ENCODE measurements at regions not wholly inside any gene's neighbourhood (a gene's known extent, or its start where the extent isn't known, plus 50 kb on each side); places are given as distances from the start of the nearest gene placed in this dataset.

DNA sequence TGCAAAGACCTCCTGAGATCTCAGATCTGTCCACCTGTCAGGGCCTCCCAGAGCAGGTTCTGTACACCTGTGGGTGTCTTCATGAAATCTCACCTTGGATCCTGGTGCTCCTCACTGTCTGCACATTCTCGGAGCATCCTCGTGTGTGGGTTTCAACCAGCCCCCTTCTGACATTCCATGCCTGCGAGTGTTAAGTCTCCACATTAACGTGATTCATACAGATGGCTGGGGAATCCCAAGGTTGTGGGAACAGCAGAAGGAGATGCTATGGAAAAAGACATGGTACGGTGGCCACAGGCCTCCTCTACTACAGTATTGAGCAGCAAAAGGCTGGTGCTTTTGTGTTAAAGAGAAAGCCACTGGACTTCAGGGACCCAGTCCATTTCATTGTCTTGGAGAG is 556.5 kb downstream of the DHX35 start:
- intact Hi-C loops (cut with DNase I): no loop called here
- no peak for DNase-seq (ENCODE audit: low spot score)

- intact Hi-C loops (cut with DNase I): no loop called here
- DNase-seq (ENCODE audit: low spot score): no peak
These were observed 554.8 kb downstream of the DHX35 start for GRCh38 chr20:39516964-39517363.

- no peak for DNase-seq (ENCODE audit: low spot score)
These were observed 542.6 kb downstream of the DHX35 start for GRCh38 chr20:39504710-39505094.

GRCh38 chr20:39503902-39504709 is 542.0 kb downstream of the DHX35 start:
- intact Hi-C loops (cut with DNase I): no loop called here
- DNase-seq (ENCODE audit: low spot score): no peak

More at GRCh38 chr20:39504710-39505094, 542.6 kb downstream of the DHX35 start:
- intact Hi-C loops (cut with DNase I): no loop called here

DNA sequence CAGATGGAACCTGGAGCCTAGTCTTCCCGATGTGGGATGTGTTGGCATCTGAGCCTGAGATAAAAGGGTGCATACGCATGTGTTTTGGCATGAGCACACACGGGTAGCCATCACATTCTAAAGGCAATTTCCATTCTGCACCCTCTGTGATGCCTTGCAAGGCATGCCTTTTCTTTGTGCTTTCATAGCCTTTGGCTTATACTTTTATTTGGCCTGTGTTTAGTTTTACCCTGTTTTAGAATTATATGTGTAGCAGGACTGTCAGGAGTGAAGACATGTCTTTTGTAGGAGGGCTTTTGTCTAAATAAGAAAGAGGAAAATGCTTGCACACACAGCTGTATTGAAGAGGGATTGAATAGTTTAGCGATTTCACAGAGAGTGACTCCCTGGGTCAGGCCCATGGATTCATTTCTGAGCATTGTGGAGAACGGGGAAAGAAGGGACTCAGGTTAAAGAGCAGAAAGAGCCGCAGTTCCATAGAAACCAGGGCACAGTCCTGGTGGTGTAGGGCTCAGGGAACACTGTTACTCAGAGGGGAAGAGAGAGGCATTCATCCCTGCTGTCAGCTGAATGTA is 530.2 kb downstream of the DHX35 start:
- no peak for DNase-seq (ENCODE audit: low spot score)
- intact Hi-C loops (cut with DNase I): no loop called here

DNA sequence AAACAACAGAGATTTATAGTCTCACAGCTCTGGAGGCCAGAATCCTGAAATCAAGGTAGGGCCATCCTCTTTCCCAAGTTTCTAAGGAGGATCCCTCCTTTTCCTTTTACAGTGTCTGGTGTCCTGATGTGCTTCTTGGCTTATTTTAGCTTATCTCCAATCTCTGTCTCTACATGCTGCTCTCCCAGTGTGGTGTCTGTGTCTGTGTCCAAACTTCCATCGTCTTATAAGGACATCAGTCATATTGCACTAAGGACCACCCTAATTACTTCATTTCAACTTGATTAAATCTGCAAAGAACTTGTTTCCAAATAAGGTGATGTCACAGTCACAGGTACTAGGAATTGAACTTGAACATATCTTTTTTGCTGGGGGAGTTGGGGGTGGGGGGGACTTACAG is 529.6 kb downstream of the DHX35 start:
- DNase-seq (ENCODE audit: low spot score): no peak
- intact Hi-C loops (cut with DNase I): no loop called here

GRCh38 chr20:39489986-39490560 is 527.9 kb downstream of the DHX35 start:
- no peak for DNase-seq (ENCODE audit: low spot score)

DNA sequence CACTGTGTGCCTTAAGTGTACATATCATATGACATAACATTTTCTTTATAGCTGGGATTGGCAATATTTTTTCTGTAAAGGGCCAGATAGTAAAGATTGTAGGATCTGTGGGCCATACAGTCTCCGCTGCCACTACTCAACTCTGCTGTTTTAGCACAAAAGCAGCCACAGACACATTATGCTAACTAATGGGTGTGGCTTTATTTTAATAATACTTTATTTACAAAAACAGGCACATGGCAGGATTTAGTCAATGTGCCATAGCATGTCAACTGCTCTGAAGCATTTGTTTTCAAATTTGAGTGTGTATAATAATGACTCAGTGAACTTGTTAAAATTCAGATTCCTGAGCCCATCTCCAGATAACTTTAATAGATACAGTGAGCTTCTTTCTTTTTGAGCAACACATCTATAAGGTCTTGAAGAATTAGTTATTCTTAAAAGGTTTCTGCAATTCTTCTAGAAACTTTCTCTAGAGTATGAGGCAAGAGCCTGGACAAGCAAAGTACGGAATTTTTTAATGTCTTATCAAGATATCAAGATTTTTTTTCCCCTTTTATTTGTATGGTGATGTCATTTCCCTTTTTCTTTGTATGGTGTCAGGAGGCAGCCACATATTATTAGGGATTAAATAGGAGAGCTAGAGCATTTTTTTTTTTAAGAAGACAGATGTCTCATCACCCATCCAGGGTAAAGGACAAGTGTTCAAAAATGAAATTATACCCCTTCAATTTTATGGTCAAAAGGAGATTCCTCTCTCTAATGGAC is 518.3 kb downstream of the DHX35 start:
- intact Hi-C loops (cut with DNase I): no loop called here
- DNase-seq (ENCODE audit: low spot score): no peak

More at GRCh38 chr20:39489986-39490560, 527.9 kb downstream of the DHX35 start:
- intact Hi-C loops (cut with DNase I): no loop called here

DNA sequence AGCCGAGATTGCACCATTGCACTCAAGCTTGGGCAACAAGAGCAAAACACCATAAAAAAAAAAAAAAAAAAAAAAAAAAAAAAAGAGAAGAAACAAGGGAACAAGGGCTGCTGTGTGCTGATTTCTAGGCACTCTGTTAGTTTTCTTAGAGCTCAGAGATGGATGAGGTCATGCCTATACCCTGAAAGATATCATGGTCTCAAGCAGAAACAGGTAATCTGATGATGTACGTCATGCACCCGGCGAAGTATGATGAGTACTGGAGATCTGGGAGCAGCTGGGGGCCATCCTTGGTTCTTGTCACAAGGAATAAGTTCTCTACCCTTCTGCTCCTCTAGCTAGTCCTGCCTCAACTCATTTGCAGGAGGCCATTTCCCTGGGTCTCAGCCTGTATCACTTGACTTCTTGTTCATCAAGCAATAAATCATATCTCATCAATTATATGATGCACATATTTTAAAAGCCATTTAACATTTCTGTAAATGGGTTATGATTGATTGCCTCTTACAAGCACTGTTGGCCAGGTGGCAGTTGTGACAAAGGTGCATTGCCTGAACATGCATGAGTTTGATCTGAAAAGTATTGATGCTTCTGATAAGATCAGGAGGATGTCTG is 517.2 kb downstream of the DHX35 start:
- intact Hi-C loops (cut with DNase I): no loop called here
- no peak for DNase-seq (ENCODE audit: low spot score)

- no peak for DNase-seq (ENCODE audit: low spot score)
- intact Hi-C loops (cut with DNase I): no loop called here
These were observed 512.7 kb downstream of the DHX35 start for GRCh38 chr20:39474879-39475278.

- DNase-seq (ENCODE audit: low spot score): no peak
- intact Hi-C loops (cut with DNase I): no loop called here
These were observed 511.4 kb downstream of the DHX35 start for GRCh38 chr20:39473536-39473935.

GRCh38 chr20:39468703-39469102 is 506.6 kb downstream of the DHX35 start:
- no peak for DNase-seq (ENCODE audit: low spot score)
- intact Hi-C loops (cut with DNase I): no loop called here

- DNase-seq (ENCODE audit: low spot score): no peak
- intact Hi-C loops (cut with DNase I): no loop called here
These were observed 502.1 kb downstream of the DHX35 start for GRCh38 chr20:39464238-39464637.

DNA sequence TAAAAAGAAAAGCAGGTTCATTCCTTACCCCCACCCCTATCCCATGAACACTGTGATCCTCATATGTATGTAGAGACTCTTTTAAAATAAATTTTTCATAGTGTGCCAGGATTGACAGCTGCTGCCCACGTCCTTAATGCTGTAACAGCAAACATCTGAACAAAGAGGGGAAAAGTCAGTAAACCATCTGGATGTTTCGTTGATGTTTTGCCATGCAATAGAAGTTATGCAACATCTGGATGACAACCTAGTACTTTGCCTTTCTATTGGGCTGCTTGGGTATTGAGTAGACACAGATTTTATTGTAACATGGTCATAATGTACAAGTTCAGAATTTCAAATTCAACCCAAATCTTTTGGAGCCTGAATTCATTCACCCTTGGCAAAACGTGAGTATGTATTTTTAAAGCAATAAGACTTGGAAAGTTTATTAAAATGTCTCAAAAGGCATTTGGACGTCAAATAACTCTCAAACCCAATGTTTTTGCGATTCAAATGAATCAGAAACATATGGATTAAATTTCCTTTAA is 500.3 kb downstream of the DHX35 start:
- intact Hi-C loops (cut with DNase I): no loop called here
- DNase-seq (ENCODE audit: low spot score): no peak

- DNase-seq (ENCODE audit: low spot score): no peak
- intact Hi-C loops (cut with DNase I): no loop called here
These were observed 496.3 kb downstream of the DHX35 start for GRCh38 chr20:39458452-39458851.

DNA sequence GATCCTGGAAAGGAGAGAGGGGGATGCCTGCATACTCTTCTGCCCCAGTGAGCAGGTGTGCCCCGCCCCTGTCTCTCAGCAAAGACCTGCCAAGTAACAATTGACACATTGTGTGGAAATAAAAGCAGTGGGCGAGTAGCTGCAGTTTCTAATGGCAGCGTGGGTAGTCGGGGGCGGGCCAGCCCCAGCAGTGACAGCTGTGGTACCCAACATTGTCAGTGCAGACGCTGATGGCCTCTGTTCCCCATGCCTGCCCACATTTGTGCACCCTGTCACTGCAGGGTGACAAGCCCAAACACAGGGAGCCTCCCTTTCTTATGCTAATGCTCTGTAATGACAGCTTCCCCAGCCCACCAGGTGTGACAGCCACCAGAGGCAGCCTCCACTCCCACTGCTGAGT is 491.7 kb downstream of the DHX35 start:
- DNase-seq (ENCODE audit: low spot score): no peak
- intact Hi-C loops (cut with DNase I): no loop called here

DNA sequence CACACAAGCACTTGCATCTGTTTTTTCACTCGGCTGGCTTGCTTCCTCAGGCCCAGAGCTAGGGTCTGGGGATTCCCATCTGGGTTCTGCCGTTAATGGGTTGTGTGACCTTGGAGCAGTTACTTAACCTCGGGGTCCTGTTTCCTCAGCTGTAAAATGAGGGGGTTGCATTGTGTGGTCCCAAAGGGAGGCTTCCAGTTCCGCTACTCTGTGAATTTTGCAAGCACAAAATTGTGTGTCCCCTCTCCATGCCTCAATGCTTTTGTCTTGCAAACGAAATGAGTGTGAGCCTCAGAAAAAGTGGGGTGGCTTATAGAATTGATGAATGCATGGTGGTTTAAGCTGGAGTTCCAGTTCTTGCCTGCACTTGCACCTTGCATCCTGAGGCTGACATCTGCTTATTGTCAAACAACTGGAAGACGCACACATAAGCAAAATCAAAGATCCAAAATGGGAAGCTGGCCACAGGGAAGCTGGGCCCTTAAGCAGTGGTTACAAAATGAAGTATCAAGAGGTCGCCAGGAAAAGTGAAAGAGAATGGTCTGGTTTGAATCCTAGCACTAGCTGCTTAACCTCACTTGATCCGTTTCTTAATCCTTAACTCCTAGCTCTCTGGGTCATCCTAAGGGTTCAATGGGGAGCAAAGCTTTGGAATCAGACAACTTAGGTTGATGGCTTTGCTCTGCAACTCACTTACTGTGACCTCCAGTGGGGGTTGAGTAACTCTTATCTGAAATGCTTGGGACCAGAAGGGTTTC is 490.6 kb downstream of the DHX35 start:
- intact Hi-C loops (cut with DNase I): no loop called here
- DNase-seq (ENCODE audit: low spot score): no peak

DNA sequence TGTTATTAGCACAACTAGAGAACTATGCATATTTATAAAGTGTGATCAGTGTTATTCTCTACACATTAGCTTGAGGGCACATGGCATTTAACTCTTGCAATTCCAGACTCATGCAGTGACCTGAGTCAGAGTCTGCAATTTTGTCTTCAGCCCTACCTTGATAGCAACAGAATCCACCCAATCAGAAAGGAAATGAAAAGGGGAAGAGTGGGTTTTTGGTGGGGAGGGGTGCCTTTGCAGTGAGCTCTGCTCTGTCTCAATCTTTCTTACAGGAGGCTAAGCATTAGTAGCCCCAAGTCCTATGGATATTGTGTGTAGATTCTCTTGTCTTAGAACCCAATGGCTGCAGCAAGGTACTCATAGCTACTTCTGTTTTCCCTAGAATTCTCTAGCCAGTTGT is 489.2 kb downstream of the DHX35 start:
- intact Hi-C loops (cut with DNase I): no loop called here
- no peak for DNase-seq (ENCODE audit: low spot score)

GRCh38 chr20:39446397-39446796 is 484.3 kb downstream of the DHX35 start:
- no peak for DNase-seq (ENCODE audit: low spot score)
- intact Hi-C loops (cut with DNase I): no loop called here
